MM.1S (cell line): ENCODE measurements at regions not wholly inside any gene's neighbourhood (a gene's known extent, or its start where the extent isn't known, plus 50 kb on each side); places are given as distances from the start of the nearest gene placed in this dataset.

Experiments
- CTCF ChIP-seq: fragments of 300-600 bp; sonication (generic); IDR thresholded peaks from 2 replicates; pipeline ENCODE4 v1.5.1; 2016; ENCODE audit warnings: antibody characterized with exemption, low read length, mixed read lengths
- EZH2 ChIP-seq: fragments of 300-600 bp; sonication (generic); optimal IDR thresholded peaks from 2 replicates; pipeline ENCODE3; 2017; ENCODE audit warnings: low read depth, mild to moderate bottlenecking, antibody characterized with exemption, low read length, mixed read lengths

- no peak for TF ChIP-seq CTCF
- no peak for TF ChIP-seq EZH2
Measured at GRCh38 chr6:167401525-167402194, 76.8 kb downstream of the TTLL2 start.
